ENCODE measurements at regions not wholly inside any gene's neighbourhood (a gene's known extent, or its start where the extent isn't known, plus 50 kb on each side); places are given as distances from the start of the nearest gene placed in this dataset.

DNA sequence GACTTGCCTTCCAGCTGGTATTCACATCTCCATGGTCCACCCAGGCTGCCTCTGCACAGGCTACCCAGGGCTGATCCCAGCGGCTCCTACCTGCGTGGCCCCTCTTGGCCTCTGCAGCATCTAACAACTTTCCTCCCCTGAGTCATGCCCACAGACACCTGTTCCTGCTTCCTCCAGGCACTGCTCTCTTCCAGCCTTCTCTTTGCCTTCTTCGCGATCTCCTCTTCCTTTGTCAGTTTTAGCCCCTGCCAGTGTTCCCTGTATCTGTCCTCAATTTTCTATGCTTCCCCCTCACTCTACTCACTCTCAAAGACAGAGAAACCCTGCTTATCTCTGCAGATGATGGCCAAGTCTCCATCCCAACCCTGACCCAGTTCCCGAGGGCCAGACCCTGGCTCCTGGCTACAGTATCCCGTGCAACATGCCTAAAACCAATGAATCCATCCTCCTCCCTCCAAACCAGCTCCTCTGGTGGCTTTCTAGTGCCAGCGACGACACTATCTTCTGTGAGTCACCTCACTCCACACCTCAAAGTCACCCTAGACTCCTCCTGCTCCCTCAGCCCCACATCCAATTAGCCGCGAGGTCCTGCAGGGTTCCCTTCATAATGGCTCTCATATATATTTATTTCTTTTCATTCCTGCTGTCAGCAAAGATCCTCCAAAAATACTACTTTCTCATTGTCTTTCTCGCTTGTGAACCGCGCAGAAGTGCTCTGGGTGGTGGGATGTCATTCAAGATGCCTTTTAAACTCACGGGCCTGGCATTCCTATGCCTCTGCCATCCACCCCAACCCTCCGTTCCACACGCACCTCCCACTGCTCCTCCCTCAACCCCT, 259.2 kb downstream of the TOMM20 start (continued):
- no peak for TF ChIP-seq HNF4A (CRISPR knock-in tag; IDR thresholded peaks at IDR 0.05)
- no peak for TF ChIP-seq ZNF230 (CRISPR knock-in tag; IDR thresholded peaks at IDR 0.05)
- TF ChIP-seq KDM5A (IDR thresholded peaks at IDR 0.05; ENCODE audit: borderline replicate concordance, low read length) = no peak
- TF ChIP-seq TOPORS (CRISPR knock-in tag; IDR thresholded peaks at IDR 0.05) = no peak
- TF ChIP-seq HDAC1 (CRISPR knock-in tag; IDR thresholded peaks at IDR 0.05) = no peak
- no peak for TF ChIP-seq HOXA3 (CRISPR knock-in tag; IDR thresholded peaks at IDR 0.05)
- no peak for TF ChIP-seq ZNF652 (CRISPR knock-in tag; IDR thresholded peaks at IDR 0.05; ENCODE audit: borderline replicate concordance, low read depth)
- no peak for TF ChIP-seq TEAD2 (CRISPR knock-in tag; IDR thresholded peaks at IDR 0.05)

DNA sequence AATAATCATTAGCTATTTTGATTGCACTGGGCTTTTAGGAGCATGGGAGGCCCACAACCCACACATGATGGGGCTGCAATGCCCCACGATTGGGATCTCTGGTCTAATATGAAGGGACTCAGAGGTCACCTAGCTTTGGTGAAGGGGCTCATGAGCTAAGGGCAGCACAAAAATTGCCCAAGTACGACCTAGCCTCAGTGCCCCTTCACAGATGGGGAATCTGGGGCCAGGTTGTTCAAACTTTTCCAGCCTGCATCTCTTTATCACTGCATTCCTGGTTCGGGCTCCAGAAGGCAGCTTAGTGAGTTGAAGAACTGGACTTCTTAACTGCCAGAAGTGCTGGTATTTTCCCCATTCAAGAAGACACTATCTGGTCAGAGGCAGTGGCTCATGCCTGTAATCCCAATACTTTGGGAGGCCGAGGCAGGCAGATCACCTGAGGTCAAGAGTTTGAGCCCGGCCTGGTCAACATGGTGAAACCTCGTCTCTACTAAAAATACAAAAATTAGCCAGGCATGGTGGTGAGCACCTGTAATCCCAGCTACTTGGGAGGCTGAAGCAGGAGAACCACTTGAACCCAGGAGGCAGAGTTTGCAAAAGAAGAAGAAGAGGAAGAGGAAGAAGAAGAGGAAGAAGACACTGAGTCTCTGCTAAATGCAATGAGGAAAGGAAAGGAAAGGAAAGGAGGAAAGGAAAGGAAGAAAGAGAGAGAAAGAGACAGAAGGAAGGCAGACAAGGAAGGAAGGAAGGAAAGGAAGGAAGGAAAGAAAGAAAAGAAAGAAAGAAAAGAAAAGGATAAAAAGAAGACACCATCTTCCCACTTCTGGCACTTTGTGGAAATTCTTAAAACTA, 258.5 kb upstream of the IRF2BP2 start:
- no TSS peak for BruUV-seq (replicated peaks)
- in situ Hi-C loops (cut with HindIII; ENCODE audit: extremely low pct_ligation_motif_present, low pct_unique_long_range_greater_than_20kb) = no loop called here
- Histone ChIP-seq H3K27ac (ENCODE audit: extremely low read length, insufficient read depth, low read length) (no peak overlapping the region), H3K4me3 (replicated peaks in 1 of 3; ENCODE audit: insufficient read depth in 1 of 3, low read depth in 2 of 3, low read length in 3 of 3) (no peak overlapping the region), H3K79me2 (ENCODE audit: insufficient read depth, low read length) (peaks cover under 1% of the 10 kb centered on the region), H3K36me3 (replicated peaks in 1 of 2; ENCODE audit: control insufficient read depth in 1 of 2, insufficient read depth in 2 of 2, low read length in 2 of 2) (no peaks in the 10 kb centered on the region; a peak in 1 of 5 replicates), H2AFZ (ENCODE audit: low read length) (no peak overlapping the region), H3K9me3 (ENCODE audit: low read length) (no peaks in the 10 kb centered on the region), H3K9ac (ENCODE audit: insufficient read depth, low read depth, low read length) (no peak overlapping the region), H4K20me1 (ENCODE audit: insufficient read depth, low read length) (no peaks in the 10 kb centered on the region), H3K4me2 (ENCODE audit: low read depth, low read length) (no peak overlapping the region), H3K27me3 (ENCODE audit: control insufficient read depth in 1 of 2, insufficient read depth in 2 of 2, low read length in 2 of 2) (no peaks in the 10 kb centered on the region), H3K4me1 (ENCODE audit: insufficient read depth, low read length) (peaks cover 80% of the 10 kb centered on the region)
- FAIRE-seq (no peak), DNase-seq (ENCODE audit: low spot score) (no peak), ATAC-seq (no peak)
- intact Hi-C loops (cut with micrococcal nuclease; ENCODE audit: unreplicated experiment) = no loop called here
- TF ChIP-seq ZFP1 (CRISPR knock-in tag; IDR thresholded peaks at IDR 0.05) (no peak), ZNF773 (CRISPR knock-in tag; IDR thresholded peaks at IDR 0.05; ENCODE audit: borderline replicate concordance) (no peak)
- POLR2A ChIA-PET = interaction anchor here (1.1 to 1.3 kb wide), 2 partner anchors 8 to 107 kb away, joined by 3 to 4 read pairs; no protein-coding TSS in a partner anchor
- CTCF ChIA-PET (ENCODE audit: low intra/inter-chr PET ratio, low total read pairs) = no interaction called here
- WGBS (ENCODE audit: low lambda C conversion rate) = 95% methylated on average over 3 of the region's 6 CpGs
